Hematopoietic multipotent progenitor cell treated with erythropoietin and hydrocortisone succinate and interleukin-3 and kit ligand, for 6 days (in vitro differentiated cells): ENCODE measurements at regions not wholly inside any gene's neighbourhood (a gene's known extent, or its start where the extent isn't known, plus 50 kb on each side); places are given as distances from the start of the nearest gene placed in this dataset.
"Not testable (repeated sequence)": the region's sequence is repeated elsewhere in the genome, so short reads cannot be mapped to it uniquely, and the experiment has no call there.

Experiments used
- DNase-seq: peaks from one replicate; pipeline ENCODE4 v3.0.0-alpha.2; 2015

DNA sequence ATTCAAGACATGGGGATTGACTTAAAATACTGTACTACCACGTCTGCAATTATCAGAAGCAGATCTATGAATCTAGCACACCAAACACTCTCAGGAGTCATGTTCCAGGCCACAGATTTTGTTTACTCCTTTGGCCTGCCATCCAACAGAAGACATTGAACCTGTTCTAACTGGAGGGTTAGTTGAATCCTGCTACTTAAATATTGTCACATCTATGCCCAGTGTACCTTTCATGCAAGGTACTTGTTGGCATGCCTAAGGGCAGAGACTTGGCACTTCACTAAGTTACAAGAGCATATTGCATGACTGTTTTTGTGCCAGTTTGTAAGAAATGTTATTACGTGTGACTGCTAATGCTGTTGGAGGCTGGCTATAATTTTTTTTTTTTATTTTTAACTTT lies 126.9 kb upstream of the BCOR start:
- DNase-seq = no peak

DNA sequence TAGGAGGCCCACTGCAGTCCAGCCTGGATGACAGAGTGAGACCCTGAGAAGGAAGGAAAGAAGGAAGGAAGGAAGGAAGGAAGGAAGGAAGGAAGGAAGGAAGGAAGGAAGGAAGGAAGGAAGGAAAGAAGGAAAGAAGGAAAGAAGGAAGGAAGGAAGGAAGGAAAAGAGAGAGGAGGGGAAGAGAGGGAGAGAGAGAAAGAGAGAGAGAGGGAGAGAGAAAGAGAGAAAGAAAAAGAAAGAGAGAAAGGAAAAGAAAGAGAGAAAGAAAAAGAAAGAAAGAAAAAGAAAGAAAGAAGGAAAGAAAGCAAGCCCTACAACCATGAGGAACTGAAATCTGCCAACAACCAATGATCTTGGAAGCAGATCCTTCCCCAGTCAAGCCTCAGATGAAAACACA lies 124.9 kb upstream of the BCOR start:
- DNase-seq = not testable (repeated sequence)

DNA sequence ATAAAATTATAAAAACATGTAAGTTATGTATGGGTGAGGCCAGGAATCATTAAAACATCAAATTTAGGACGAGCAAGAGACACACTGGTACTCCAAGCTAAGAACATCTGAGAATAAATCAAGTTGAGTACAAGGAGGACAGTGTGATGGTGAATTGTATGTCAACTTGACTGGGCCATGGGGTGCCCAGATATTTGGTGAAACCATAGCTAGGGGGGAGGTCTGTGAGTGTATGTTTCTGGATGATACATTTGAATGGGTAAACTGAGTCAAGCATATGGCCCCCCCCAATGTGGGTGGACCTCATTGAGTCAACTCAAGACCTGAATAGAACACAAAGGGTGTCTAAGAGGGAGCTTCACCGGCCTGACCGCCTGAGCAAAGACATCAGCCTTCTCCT lies 115.3 kb upstream of the BCOR start:
- DNase-seq = no peak

DNA sequence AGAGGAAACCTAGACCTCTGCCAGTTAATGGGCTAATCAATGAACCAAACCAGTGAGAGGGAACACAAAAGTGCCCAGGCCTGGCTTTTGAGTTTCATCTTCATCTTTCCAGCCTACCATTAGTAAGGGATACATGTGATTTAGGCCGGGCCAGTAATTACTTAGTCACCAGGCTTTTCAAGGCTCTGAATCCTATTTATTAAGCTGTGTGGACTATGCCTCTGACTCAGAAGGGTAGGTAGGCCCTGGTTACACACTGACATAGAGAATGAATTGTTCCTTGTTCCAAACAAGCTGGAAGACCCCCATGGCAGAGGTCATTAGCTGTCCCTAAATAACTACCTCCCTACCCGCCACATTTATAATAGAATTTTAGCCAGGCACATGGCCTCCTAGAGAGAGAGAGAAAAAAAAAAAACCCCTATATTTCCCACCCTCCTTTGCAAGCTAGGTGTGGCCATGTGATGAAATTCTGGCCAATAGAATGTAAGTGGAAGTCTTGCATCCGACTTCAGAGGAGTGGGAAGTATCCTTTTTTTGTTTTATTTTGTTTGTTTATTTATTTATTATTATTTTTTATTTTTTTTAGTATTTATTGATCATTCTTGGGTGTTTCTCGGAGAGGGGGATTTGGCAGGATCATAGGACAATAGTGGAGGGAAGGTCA lies 112.3 kb upstream of the BCOR start:
- DNase-seq = no peak

GRCh38 chrX:40207626-40208025 lies 109.9 kb upstream of the BCOR start:
- DNase-seq = peak; percentile 60

GRCh38 chrX:40205471-40205870 lies 107.7 kb upstream of the BCOR start:
- no peak for DNase-seq

GRCh38 chrX:40202456-40202855 lies 104.7 kb upstream of the BCOR start:
- DNase-seq = peak; percentile 45

GRCh38 chrX:40201329-40201885 lies 103.6 kb upstream of the BCOR start:
- peak; percentile 17 for DNase-seq

DNA sequence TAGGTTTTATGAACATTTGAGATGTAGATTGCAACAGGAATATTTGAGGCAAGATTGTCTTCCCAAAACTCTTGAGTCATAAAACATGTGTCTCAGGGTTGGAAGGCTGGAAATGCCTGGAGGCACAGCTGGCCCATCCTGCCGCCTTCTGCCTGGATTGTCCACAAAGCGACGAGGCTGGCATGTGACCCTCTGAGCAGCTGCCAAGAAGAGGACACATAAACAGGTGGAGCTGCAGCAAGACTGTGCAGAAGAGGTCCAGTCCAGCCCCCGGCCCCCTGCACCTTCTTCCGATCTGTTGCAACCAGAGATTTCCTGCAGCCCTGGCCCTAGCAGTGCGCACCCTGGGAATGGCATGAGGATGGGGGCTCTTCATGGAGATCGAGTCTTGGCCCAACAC lies 101.9 kb upstream of the BCOR start:
- no peak for DNase-seq

- DNase-seq = no peak
Observed at GRCh38 chrX:40197071-40197470, 99.3 kb upstream of the BCOR start.

GRCh38 chrX:40195368-40195767 lies 97.6 kb upstream of the BCOR start:
- DNase-seq = no peak

- DNase-seq = no peak
Observed at GRCh38 chrX:40192196-40192595, 94.4 kb upstream of the BCOR start.

DNA sequence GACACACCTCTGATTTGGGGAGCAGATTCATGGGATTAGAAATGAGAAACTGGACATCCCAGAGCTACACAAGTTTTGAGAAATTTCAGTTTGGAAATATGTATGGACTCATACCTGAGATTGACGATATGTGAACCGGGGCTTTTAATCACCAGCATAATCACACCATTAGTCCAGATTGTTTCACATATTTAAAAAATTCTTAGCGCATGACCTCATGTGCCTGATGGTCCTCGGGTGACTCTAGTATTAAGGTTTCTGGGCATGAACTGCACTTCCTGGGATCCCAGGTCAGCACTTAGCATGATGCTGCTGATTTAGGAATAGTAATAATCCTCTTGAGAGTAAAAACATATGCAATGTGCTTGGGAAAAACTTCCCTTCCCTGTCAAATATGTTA lies 91.9 kb upstream of the BCOR start:
- no peak for DNase-seq

- DNase-seq = no peak
Observed at GRCh38 chrX:40188573-40189417, 91.0 kb upstream of the BCOR start.

- DNase-seq = no peak
Observed at GRCh38 chrX:40184968-40185367, 87.2 kb upstream of the BCOR start.

DNA sequence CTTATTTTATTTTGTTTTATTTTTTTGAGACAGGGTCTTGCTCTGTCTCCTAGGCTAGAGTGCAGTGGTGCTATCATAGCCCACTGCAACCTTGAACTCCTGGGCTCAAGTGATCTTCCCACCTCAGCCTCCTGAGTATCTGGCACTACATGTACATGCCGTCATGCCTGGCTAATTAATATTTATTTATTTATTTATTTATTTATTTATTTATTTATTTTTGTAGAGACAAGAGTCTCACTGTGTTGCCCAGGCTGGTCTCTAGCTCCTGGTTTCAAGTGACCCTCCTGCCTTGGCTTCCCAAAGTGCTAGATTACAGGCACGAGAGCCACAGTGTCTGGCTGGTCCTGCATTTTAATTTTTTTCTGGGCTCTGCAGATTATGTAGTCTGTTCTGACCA lies 84.9 kb upstream of the BCOR start:
- DNase-seq = no peak

- DNase-seq = no peak
Observed at GRCh38 chrX:40182095-40182494, 84.3 kb upstream of the BCOR start.

DNA sequence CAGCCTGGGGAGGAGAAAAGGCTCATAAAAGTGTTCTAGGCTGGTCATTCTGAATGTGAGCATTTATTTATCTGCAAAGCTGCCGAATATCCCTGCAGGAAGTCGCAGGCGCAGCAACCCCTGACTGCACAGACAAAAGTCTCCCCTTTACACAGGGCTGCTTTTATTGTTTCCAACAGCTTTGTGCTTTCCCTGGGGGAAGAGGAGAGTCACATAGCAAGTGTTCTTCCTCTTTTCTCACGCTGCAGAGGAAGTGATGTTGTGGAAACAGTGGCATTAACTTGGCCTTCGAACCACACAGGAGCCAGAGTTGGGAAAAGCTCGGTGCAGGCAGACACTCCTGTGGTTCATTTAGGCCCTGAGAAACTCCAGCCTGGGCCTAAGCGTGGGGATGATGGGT lies 81.5 kb upstream of the BCOR start:
- DNase-seq = no peak

GRCh38 chrX:40177942-40178715 lies 80.4 kb upstream of the BCOR start:
- no peak for DNase-seq

GRCh38 chrX:40177489-40177888 lies 79.7 kb upstream of the BCOR start:
- DNase-seq = no peak

DNA sequence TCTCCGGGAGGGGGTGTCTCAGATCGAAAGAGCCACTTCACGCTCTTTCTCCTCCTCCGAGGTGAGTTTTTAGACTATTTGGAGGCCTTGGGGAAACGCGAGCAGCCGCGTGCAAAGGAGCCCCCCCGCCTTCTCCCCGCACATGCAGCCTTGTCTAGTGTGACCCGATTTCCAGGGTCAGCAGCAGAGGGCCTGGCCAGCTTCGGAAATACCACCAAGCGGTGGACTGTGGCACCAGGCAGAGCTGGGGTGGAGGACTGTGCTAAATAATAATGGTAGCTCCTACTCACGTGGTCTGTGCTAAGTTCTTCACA lies 79.3 kb upstream of the BCOR start:
- peak; percentile 44 for DNase-seq

GRCh38 chrX:40176351-40177116 lies 78.8 kb upstream of the BCOR start:
- peak; percentile 70 for DNase-seq
